ENCODE measurements at regions not wholly inside any gene's neighbourhood (a gene's known extent, or its start where the extent isn't known, plus 50 kb on each side); places are given as distances from the start of the nearest gene placed in this dataset.

DNA sequence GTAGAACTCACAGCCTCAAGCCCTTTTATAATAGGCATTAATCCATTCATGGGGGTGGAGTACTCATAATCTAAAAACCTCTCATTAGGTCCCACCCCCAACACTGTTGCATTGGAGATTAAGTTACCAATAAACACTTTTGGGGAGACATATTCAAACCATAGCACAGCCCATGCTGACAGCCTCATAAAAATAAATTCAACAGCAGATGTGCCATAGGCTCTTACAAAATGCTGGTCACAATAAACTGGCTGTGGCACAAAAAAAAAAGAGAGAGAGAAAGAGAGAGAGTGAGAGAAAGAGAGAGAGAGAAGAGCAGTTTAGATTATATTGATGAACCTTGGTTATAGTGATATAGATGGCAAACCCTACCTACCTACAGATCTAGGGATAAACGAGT is 1000.9 kb downstream of the TUSC7 start:
- TF ChIP-seq, protein P1, sequence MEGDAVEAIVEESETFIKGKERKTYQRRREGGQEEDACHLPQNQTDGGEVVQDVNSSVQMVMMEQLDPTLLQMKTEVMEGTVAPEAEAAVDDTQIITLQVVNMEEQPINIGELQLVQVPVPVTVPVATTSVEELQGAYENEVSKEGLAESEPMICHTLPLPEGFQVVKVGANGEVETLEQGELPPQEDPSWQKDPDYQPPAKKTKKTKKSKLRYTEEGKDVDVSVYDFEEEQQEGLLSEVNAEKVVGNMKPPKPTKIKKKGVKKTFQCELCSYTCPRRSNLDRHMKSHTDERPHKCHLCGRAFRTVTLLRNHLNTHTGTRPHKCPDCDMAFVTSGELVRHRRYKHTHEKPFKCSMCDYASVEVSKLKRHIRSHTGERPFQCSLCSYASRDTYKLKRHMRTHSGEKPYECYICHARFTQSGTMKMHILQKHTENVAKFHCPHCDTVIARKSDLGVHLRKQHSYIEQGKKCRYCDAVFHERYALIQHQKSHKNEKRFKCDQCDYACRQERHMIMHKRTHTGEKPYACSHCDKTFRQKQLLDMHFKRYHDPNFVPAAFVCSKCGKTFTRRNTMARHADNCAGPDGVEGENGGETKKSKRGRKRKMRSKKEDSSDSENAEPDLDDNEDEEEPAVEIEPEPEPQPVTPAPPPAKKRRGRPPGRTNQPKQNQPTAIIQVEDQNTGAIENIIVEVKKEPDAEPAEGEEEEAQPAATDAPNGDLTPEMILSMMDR (IDR thresholded peaks at IDR 0.05): no peak
- no peak for TF ChIP-seq POLR2A (IDR thresholded peaks at IDR 0.05)

Data from right lobe of liver (tissue), 4 donors.